Gastrocnemius medialis (tissue), 4 donors: ENCODE measurements at regions not wholly inside any gene's neighbourhood (a gene's known extent, or its start where the extent isn't known, plus 50 kb on each side); places are given as distances from the start of the nearest gene placed in this dataset.

ENCODE experiments used
- POLR2A ChIP-seq, 2 donors: fragments of 450-650 bp; IDR thresholded peaks; one replicate each; pipeline ENCODE4 v1.6.1; 2017; ENCODE audit warnings: antibody characterized with exemption in 2 of 2, mild to moderate bottlenecking in 2 of 2, moderate library complexity in 2 of 2
- TF ChIP-seq, protein P1 (sequence below), 5 experiments: fragments of 450-650 bp in 3 of 5; fragments of 200-600 bp in 2 of 5; sonication (generic) in 2 of 5; IDR thresholded peaks in 4 of 5; conservative IDR thresholded peaks in 1 of 5; 1 replicate in 4 of 5; 2 replicates in 1 of 5; pipeline ENCODE4 v1.5.1; 2016 to 2019; ENCODE audit warnings: antibody characterized with exemption in 5 of 5, mild to moderate bottlenecking in 3 of 5, moderate library complexity in 3 of 5

DNA sequence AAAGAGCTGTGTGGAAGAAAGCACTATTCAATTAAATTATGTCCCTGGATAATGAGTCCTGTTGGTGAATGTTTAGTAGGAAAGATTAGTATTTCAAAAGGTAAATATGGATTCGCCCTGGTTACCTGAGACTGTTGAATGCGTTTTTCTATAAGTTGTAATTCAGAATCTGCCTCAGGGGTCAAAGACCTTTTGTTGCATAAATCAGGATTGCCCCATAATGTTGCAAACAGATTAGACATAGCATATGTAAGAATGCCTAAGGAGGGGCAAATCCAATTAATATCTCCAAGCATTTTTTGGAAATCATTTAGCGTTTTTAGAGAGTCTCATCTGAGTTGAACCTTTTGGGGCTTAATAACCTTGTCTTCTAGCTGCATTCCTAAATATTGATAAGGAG, 70.1 kb upstream of the ARL4D start:
- TF ChIP-seq, protein P1, sequence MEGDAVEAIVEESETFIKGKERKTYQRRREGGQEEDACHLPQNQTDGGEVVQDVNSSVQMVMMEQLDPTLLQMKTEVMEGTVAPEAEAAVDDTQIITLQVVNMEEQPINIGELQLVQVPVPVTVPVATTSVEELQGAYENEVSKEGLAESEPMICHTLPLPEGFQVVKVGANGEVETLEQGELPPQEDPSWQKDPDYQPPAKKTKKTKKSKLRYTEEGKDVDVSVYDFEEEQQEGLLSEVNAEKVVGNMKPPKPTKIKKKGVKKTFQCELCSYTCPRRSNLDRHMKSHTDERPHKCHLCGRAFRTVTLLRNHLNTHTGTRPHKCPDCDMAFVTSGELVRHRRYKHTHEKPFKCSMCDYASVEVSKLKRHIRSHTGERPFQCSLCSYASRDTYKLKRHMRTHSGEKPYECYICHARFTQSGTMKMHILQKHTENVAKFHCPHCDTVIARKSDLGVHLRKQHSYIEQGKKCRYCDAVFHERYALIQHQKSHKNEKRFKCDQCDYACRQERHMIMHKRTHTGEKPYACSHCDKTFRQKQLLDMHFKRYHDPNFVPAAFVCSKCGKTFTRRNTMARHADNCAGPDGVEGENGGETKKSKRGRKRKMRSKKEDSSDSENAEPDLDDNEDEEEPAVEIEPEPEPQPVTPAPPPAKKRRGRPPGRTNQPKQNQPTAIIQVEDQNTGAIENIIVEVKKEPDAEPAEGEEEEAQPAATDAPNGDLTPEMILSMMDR (IDR thresholded peaks at IDR 0.05 in 4 of 5, conservative IDR thresholded peaks at IDR 0.05 in 1 of 5), result no peak
- TF ChIP-seq POLR2A (IDR thresholded peaks at IDR 0.05), result no peak
